ENCODE measurements at regions not wholly inside any gene's neighbourhood (a gene's known extent, or its start where the extent isn't known, plus 50 kb on each side); places are given as distances from the start of the nearest gene placed in this dataset.
"Not testable (repeated sequence)": the region's sequence is repeated elsewhere in the genome, so short reads cannot be mapped to it uniquely, and the experiment has no call there.

DNA sequence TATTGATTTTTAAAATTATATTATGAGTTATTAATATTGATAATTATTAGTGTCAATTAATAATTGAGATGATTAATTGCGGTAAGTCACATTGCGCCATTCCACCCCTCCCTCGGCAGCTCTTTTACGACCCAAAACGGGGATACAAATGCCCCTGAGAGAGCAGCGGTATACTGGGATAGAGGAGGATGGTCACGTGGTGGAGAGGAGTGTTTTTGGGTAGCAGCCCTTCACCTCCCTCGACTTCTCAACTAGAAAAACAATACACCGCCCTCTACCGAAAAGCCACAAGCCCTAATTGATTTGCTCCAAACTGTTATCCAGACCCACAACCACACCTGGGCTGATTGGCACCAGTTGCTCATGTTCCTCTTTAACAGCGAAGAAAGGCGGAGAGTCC is 71.0 kb downstream of the DAPL1 start:
- TF ChIP-seq POLR2A, CTCF (IDR thresholded peaks at IDR 0.05): not testable (repeated sequence)

All from esophagus squamous epithelium (tissue), 4 donors.